SK-N-SH treated with all-trans-retinoic acid at 6 μM for 48 hours (cell line): ENCODE measurements at regions not wholly inside any gene's neighbourhood (a gene's known extent, or its start where the extent isn't known, plus 50 kb on each side); places are given as distances from the start of the nearest gene placed in this dataset.

Experiments used
- ARNTL ChIP-seq: fragments of 450-650 bp; formaldehyde crosslinking; IDR thresholded peaks from 2 replicates; pipeline ENCODE4 v1.5.0; 2020; ENCODE audit warnings: low read depth, mild to moderate bottlenecking, moderate library complexity, borderline replicate concordance
- ESRRG ChIP-seq: fragments of 250-450 bp; sonication (Bioruptor Pico); IDR thresholded peaks from 2 replicates; pipeline ENCODE4 v1.6.1; 2021; ENCODE audit warnings: mild to moderate bottlenecking
- ISL1 ChIP-seq: fragments of 250-450 bp; sonication (Bioruptor Pico); IDR thresholded peaks from 2 replicates; pipeline ENCODE4 v2.1.2; 2022; ENCODE audit warnings: mild to moderate bottlenecking, moderate library complexity
- TOX ChIP-seq: fragments of 250-450 bp; sonication (Bioruptor Pico); IDR thresholded peaks from 2 replicates; pipeline ENCODE4 v1.8.0; 2021; ENCODE audit warnings: mild to moderate bottlenecking, moderate library complexity, borderline replicate concordance
- ZC3H10 ChIP-seq: fragments of 250-450 bp; sonication (Bioruptor Pico); IDR thresholded peaks from 2 replicates; pipeline ENCODE4 v1.5.1; 2021; ENCODE audit warnings: mild to moderate bottlenecking, moderate library complexity
- ZFP3 ChIP-seq: fragments of 250-450 bp; sonication (Bioruptor Pico); IDR thresholded peaks from 2 replicates; pipeline ENCODE4 v1.5.0; 2020; ENCODE audit warnings: mild to moderate bottlenecking, moderate library complexity
- ZFP30 ChIP-seq: fragments of 450-650 bp; formaldehyde crosslinking; IDR thresholded peaks from 2 replicates; pipeline ENCODE4 v1.5.0; 2022; ENCODE audit warnings: mild to moderate bottlenecking, moderate library complexity
- TF ChIP-seq, protein P1 (sequence below): fragments of 250-450 bp; sonication (Bioruptor Pico); IDR thresholded peaks from 2 replicates; pipeline ENCODE4 v1.8.0; 2021; ENCODE audit warnings: low read depth, mild to moderate bottlenecking, moderate library complexity, borderline replicate concordance

DNA sequence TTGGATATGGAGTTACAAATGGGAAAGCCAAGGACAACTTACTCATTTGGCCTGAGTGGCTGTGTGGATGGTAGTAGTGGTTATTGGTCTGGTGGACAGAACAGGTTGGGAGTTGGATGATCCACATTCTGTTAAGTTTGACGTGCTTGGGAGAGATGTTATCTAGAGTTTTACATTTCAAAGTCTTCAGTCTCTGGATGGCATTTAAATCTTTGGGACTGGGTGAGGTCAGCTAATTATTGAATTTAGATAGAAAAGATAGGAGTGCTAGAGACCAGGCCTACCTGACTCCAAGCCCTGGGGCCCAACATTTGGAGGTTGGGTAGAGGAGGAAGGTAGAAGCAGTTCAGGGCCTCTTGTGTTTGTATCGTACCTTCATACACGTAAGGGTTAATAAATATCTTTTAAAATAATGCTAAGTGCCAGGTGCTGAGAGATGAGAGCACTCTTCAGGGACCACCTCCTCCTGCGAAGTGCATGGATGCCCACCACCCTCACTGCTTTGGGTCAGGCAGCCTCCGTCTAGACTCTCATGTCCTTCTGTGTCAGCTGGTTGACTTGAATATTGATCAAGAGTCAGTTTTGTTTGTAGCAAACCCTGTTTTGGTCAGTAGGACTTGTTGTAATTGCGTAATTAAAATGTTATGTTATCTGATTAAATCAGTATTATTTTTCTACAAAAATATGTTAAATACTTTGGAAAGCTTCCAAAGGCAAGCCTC, 460.4 kb upstream of the RGS6 start:
- TF ChIP-seq ISL1 (CRISPR knock-in tag) (no peak), ARNTL (CRISPR knock-in tag) (no peak), ZFP30 (CRISPR knock-in tag) (no peak), ZC3H10 (no peak), ZFP3 (CRISPR knock-in tag) (no peak), TOX (CRISPR knock-in tag) (no peak), ESRRG (CRISPR knock-in tag) (no peak)
- TF ChIP-seq, protein P1, sequence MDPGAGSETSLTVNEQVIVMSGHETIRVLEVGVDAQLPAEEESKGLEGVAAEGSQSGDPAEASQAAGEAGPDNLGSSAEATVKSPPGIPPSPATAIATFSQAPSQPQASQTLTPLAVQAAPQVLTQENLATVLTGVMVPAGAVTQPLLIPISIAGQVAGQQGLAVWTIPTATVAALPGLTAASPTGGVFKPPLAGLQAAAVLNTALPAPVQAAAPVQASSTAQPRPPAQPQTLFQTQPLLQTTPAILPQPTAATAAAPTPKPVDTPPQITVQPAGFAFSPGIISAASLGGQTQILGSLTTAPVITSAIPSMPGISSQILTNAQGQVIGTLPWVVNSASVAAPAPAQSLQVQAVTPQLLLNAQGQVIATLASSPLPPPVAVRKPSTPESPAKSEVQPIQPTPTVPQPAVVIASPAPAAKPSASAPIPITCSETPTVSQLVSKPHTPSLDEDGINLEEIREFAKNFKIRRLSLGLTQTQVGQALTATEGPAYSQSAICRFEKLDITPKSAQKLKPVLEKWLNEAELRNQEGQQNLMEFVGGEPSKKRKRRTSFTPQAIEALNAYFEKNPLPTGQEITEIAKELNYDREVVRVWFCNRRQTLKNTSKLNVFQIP (CRISPR knock-in tag): no peak
